ENCODE measurements at regions not wholly inside any gene's neighbourhood (a gene's known extent, or its start where the extent isn't known, plus 50 kb on each side); places are given as distances from the start of the nearest gene placed in this dataset.

DNA sequence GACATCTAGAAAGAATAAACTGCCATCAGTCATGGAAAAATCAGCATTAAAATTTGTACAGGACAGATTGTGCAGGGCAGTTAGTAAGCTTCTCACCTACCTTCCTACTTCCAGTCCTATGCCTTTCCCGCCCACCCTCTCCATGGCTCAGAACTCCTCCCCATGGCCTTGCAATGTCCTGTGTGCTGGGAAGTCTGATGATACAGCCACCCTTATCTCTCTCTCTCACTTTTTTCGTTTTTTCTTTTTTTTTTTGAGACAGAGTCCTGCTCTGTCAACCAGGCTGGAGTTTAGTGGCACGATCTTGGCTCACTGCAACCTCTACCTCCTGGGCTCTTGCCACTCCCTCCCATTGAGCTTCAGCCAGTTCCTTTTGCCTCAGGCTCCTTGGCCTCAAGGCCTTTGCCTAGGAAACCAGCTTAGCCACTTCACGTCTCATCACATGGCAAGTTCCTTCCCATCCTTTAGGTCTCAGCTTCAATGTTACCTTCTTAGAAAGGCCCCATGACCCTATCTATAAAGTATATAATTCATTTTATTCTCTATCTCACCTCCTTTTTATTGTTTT is 259.7 kb downstream of the NKX6-1 start:
- no peak overlapping the region for H3K4me3 ChIP-seq (ENCODE audit: low read length)
- H3K27ac ChIP-seq (ENCODE audit: low read depth, low read length): no peak overlapping the region
- 77% methylated on average over 4 of the region's 4 CpGs for WGBS

DNA sequence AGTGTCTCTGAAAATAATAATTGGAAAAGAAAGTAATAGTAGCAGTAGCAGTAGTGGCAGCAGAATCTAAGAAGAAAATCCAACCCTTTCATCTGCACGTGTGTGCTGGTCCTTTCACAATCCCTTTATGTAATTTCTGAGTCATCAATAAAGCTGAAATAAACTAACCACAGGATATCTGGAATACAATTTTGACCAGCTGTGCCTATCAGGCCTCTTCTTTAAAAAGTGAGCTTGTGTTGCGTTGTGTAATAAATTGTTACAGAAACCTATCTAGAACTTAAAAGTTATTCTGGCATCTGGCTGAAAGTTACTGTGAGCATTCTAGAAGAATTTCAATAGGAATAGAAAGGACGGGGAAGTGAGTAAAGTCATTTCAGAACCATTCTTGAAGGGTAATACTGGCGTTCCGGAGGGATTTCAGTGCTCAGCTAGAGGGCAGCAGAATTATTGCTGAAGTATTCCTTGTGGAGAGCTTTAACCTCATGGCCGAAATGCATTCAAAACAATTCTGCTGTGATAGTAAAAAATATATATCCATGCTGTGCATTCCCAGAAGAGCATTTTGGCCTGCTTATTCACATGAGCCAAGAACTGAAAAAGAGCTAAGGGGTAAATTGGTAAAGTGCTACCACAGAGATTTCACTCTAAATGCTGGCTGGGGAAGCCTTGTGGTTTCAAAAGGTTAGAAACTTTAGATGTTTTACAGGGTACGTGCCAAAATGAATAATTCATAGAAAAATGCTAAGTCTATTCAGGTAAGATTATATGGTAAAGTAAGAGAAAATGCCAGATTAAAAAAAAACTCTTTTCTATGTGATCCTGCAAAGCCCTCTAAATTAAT is 260.6 kb downstream of the NKX6-1 start:
- 77% methylated on average over 6 of the region's 7 CpGs for WGBS
- Histone ChIP-seq H3K4me3 (ENCODE audit: low read length) (no peak overlapping the region), H3K4me1 (ENCODE audit: insufficient read depth, low read length) (no peaks in the 10 kb centered on the region), H3K9ac (ENCODE audit: low read depth, low read length) (no peak overlapping the region), H3K27me3 (ENCODE audit: insufficient read depth, low read length) (no peaks in the 10 kb centered on the region), H3K36me3 (ENCODE audit: insufficient read depth, low read length) (no peaks in the 10 kb centered on the region), H3K9me3 (ENCODE audit: insufficient read depth, low read depth, low read length) (no peaks in the 10 kb centered on the region), H3K27ac (ENCODE audit: low read depth, low read length) (no peak overlapping the region)

More for the DNA sequence above, 259.7 kb downstream of the NKX6-1 start:
- Histone ChIP-seq H3K27me3 (ENCODE audit: insufficient read depth, low read length) (no peaks in the 10 kb centered on the region), H3K4me1 (ENCODE audit: insufficient read depth, low read length) (no peaks in the 10 kb centered on the region), H3K9me3 (ENCODE audit: insufficient read depth, low read depth, low read length) (no peaks in the 10 kb centered on the region), H3K9ac (ENCODE audit: low read depth, low read length) (no peak overlapping the region), H3K36me3 (ENCODE audit: insufficient read depth, low read length) (no peaks in the 10 kb centered on the region)

DNA sequence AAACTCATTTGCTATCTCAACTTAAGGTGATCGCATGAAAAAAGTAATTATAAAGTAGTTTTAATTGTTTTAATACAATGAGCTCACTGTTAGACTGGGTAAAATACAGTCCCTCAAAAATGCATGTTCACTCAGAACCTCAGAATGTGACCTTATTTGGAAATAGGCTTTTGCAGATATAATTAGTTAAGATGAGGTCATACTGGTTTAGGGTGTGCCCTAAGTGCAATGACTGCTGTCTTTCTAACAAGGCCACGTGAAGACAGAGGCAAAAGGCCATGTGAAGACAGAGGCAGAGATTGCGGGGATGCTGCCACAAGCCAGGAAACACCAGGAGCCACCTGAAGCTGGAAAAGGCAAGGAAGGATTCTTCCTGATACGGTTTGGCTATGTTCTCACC is 262.1 kb downstream of the NKX6-1 start:
- no peak overlapping the region for H3K27ac ChIP-seq (ENCODE audit: low read depth, low read length)
- WGBS: 90% methylated on average over 3 of the region's 4 CpGs
- no peak overlapping the region for H3K4me3 ChIP-seq (ENCODE audit: low read length)
- H3K9ac ChIP-seq (ENCODE audit: low read depth, low read length): no peak overlapping the region
- no peaks in the 10 kb centered on the region for H3K36me3 ChIP-seq (ENCODE audit: insufficient read depth, low read length)
- H3K27me3 ChIP-seq (ENCODE audit: insufficient read depth, low read length): no peaks in the 10 kb centered on the region
- H3K9me3 ChIP-seq (ENCODE audit: insufficient read depth, low read depth, low read length): no peaks in the 10 kb centered on the region
- H3K4me1 ChIP-seq (ENCODE audit: insufficient read depth, low read length): no peaks in the 10 kb centered on the region

DNA sequence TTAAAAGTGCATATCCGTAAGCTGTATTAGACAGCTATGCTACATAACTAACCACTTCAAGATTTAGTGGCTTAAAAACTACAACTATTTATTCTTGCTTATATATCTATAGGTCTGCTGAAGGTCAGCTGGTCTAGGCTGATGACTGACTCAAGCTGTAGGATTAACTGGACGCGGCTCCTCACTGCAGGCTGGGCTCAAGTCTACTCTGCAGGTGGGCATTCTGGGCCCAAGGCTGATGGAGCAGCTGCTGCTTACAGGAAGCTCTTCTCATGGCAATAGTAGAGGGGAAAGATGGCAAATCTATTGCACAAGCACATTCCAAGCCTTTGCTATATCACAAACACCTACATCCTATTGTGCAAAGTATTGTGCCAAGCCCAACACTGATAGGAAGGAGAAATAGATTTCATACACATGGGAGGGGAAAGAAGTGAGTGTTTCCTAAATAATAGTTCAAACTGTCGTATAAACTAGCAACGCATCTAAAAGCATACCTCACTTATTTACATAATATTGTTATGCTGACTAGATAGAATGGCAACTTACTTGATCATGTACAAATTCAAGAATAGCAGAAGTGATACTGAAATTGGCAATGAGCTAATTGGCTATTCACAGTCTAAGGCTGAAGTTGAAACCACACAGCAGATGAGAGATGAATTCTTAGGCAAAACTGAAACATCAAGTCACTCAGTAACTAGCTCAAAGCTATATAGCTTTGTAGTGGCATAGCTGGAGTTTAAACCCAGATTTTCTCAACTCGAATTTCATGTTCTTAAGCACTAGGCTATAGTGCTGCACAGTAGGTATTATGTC is 263.8 kb downstream of the NKX6-1 start:
- no peaks in the 10 kb centered on the region for H3K27me3 ChIP-seq (ENCODE audit: insufficient read depth, low read length)
- no peak overlapping the region for H3K27ac ChIP-seq (ENCODE audit: low read depth, low read length)
- 85% methylated on average over 3 of the region's 6 CpGs for WGBS
- H3K4me1 ChIP-seq (ENCODE audit: insufficient read depth, low read length): no peaks in the 10 kb centered on the region
- H3K9me3 ChIP-seq (ENCODE audit: insufficient read depth, low read depth, low read length): no peaks in the 10 kb centered on the region
- H3K4me3 ChIP-seq (ENCODE audit: low read length): no peak overlapping the region
- no peaks in the 10 kb centered on the region for H3K36me3 ChIP-seq (ENCODE audit: insufficient read depth, low read length)
- no peak overlapping the region for H3K9ac ChIP-seq (ENCODE audit: low read depth, low read length)

DNA sequence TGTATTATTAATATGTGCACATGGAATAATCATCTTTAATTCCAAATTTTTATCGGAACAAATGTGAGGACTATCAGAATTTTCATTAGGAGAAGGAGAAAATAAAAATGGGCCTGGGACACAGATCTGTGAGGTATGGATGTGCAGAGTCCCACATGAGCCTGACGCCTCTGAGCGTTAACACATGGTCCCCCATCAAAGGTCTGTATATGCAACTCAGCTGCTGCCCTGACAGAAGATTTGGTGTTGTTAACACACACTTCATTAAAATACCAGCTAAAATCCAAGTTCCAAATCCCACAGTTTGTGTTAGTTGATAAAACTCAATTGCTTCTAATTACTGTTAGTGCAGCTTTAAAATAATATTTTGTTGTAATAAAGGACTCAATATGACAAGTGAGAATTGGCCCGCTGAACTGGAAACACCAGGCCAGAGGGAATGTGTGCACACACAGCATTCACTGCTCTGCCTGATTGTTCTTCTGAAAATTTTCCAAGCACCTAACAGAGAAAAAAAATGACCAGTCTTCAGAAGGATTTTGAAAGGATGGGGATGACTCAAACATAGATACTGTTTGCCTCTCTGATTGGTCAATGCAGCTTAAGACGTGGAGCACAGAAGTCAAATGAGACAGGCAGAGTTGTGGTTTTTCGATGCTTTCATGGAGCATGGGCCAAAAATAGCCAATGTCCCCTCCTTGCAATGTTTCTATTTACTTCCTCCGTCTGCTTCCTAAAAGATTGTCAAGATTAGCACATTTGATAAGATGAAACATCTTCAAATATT is 266.6 kb downstream of the NKX6-1 start:
- no peaks in the 10 kb centered on the region for H3K27me3 ChIP-seq (ENCODE audit: insufficient read depth, low read length)
- H3K4me1 ChIP-seq (ENCODE audit: insufficient read depth, low read length): no peaks in the 10 kb centered on the region
- 94% methylated on average over 7 of the region's 7 CpGs for WGBS
- H3K36me3 ChIP-seq (ENCODE audit: insufficient read depth, low read length): no peaks in the 10 kb centered on the region
- no peak overlapping the region for H3K4me3 ChIP-seq (ENCODE audit: low read length)
- H3K27ac ChIP-seq (ENCODE audit: low read depth, low read length): no peak overlapping the region
- H3K9ac ChIP-seq (ENCODE audit: low read depth, low read length): no peak overlapping the region
- no peaks in the 10 kb centered on the region for H3K9me3 ChIP-seq (ENCODE audit: insufficient read depth, low read depth, low read length)

DNA sequence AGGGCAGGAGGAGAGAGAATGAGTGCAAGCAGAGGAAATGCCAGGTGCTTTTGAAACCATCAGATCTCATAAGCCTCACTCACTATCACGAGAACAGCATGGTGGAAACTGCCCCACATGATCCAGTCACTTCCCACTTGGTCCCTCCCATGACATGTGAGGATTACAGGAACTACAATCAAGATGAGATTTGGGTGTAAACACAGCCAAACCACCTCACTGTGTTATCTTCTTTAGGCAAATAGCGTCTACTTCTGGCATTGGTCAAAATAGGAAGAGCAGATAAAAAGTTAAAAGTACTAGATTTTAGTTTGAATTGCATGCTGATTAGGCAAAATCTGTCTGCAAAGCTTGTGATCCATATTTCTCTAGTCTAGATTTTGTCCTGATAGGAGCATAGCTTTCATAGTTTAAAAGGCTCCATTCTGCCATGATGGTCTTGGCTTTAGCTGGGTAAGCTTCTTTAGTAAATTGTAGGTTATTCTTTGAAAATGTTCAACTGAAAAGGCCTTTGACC is 267.5 kb downstream of the NKX6-1 start:
- Histone ChIP-seq H3K9ac (ENCODE audit: low read depth, low read length) (no peak overlapping the region), H3K27me3 (ENCODE audit: insufficient read depth, low read length) (no peaks in the 10 kb centered on the region), H3K4me1 (ENCODE audit: insufficient read depth, low read length) (no peaks in the 10 kb centered on the region), H3K4me3 (ENCODE audit: low read length) (no peak overlapping the region), H3K27ac (ENCODE audit: low read depth, low read length) (no peak overlapping the region), H3K9me3 (ENCODE audit: insufficient read depth, low read depth, low read length) (no peaks in the 10 kb centered on the region), H3K36me3 (ENCODE audit: insufficient read depth, low read length) (no peaks in the 10 kb centered on the region)
- WGBS: 98% methylated on average over 2 of the region's 2 CpGs

DNA sequence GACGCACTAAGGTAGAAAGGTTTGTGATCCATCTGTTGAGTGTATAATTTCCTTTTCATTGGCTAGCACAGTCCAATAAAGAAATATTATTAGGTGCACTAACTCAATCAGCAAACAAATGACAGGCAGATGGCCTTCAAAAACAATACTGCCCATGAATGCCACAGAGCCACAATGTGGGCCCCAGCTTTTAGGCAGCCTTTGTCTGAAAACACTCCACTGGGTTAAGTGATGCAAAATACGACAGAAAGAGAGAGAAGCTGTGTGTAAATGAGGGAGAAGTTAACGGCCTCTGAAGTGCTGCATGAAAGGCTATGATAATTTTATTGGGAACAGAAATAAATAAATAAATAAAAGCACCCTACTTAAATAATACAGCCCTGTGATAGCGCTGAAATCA is 274.6 kb downstream of the NKX6-1 start:
- H3K9me3 ChIP-seq (ENCODE audit: insufficient read depth, low read depth, low read length): no peaks in the 10 kb centered on the region
- H3K27ac ChIP-seq (ENCODE audit: low read depth, low read length): peak overlapping the region; percentile 63; the same call in 1 of the 2 replicates
- peaks cover 43% of the 10 kb centered on the region for H3K4me1 ChIP-seq (ENCODE audit: insufficient read depth, low read length)
- no peak overlapping the region for H3K9ac ChIP-seq (ENCODE audit: low read depth, low read length)
- no peak overlapping the region for H3K4me3 ChIP-seq (ENCODE audit: low read length)
- H3K36me3 ChIP-seq (ENCODE audit: insufficient read depth, low read length): no peaks in the 10 kb centered on the region
- WGBS: 52% methylated on average over 4 of the region's 4 CpGs
- peaks cover 3% of the 10 kb centered on the region; the same call in 1 of the 2 replicates for H3K27me3 ChIP-seq (ENCODE audit: insufficient read depth, low read length)

DNA sequence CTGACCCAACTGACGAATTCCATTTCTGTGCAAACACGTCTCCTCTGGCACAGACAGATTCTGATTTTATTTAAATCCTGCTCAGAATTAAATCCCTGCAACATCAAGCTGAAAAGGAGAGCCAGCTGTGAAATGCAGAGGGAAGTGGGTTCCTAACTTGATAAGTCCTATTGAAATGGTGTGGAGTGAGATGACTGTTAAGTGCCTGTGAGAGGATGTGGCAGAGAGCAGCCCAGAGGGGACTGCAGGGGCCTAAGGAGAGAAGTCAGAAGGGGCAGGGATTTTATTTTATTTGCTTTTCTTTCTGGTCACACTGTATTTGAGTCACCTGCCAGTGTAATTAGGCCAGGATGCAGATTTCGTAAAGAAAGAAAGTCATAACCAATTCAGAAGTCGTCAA is 277.4 kb downstream of the NKX6-1 start:
- Histone ChIP-seq H3K36me3 (ENCODE audit: insufficient read depth, low read length) (no peaks in the 10 kb centered on the region), H3K27me3 (ENCODE audit: insufficient read depth, low read length) (peaks cover 3% of the 10 kb centered on the region; the same call in 1 of the 2 replicates), H3K9me3 (ENCODE audit: insufficient read depth, low read depth, low read length) (no peaks in the 10 kb centered on the region), H3K4me1 (ENCODE audit: insufficient read depth, low read length) (peaks cover 52% of the 10 kb centered on the region), H3K4me3 (ENCODE audit: low read length) (no peak overlapping the region), H3K9ac (ENCODE audit: low read depth, low read length) (no peak overlapping the region), H3K27ac (ENCODE audit: low read depth, low read length) (no peak overlapping the region)
- WGBS: 67% methylated on average over 4 of the region's 4 CpGs

DNA sequence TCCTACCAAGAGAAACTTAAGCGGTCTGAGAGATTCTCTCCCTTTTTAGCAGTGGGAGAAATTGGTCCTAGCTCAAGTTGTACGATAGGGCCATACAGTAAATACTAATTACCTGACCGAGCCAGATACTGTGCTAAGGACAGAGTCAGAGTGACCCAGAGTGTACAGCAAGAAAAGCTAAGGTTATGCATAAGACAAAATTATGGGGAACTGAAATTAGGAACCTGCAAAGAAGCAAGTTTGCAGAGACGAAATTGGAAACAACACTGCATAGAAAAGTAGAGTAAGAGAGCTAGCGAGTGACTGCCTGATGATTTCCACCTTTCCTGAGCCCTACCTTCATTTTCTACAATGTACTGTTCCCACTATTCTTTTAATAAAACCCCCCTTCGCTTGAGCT is 278.1 kb downstream of the NKX6-1 start:
- Histone ChIP-seq H3K4me3 (ENCODE audit: low read length) (no peak overlapping the region), H3K36me3 (ENCODE audit: insufficient read depth, low read length) (no peaks in the 10 kb centered on the region), H3K9ac (ENCODE audit: low read depth, low read length) (no peak overlapping the region), H3K4me1 (ENCODE audit: insufficient read depth, low read length) (peaks cover 52% of the 10 kb centered on the region), H3K27ac (ENCODE audit: low read depth, low read length) (no peak overlapping the region), H3K9me3 (ENCODE audit: insufficient read depth, low read depth, low read length) (no peaks in the 10 kb centered on the region), H3K27me3 (ENCODE audit: insufficient read depth, low read length) (peaks cover 3% of the 10 kb centered on the region; the same call in 1 of the 2 replicates)
- WGBS: 88% methylated on average over 6 of the region's 6 CpGs

DNA sequence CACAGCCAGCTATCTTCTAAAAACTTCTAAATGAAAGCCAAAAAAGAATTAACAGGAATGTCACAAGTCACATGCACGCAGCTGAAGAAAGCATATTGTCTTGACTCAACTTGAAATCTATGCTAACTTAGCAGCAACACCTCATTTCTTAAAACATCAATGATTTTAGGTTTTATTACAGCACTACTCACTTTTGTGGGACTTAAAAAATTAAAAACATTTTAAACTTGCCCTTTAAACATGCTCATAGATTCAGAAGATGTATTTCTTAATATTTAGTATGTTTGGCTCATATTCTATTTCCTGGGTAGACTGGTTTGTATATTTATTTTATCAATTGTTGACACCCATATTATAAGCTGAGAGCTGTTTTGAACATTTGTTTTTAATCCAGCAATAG is 279.4 kb downstream of the NKX6-1 start:
- WGBS: 90% methylated on average over 1 of the region's 1 CpG
- Histone ChIP-seq H3K4me3 (ENCODE audit: low read length) (no peak overlapping the region), H3K27ac (ENCODE audit: low read depth, low read length) (no peak overlapping the region), H3K4me1 (ENCODE audit: insufficient read depth, low read length) (peaks cover 42% of the 10 kb centered on the region), H3K9me3 (ENCODE audit: insufficient read depth, low read depth, low read length) (no peaks in the 10 kb centered on the region), H3K36me3 (ENCODE audit: insufficient read depth, low read length) (no peaks in the 10 kb centered on the region), H3K27me3 (ENCODE audit: insufficient read depth, low read length) (peaks cover 3% of the 10 kb centered on the region; the same call in 1 of the 2 replicates), H3K9ac (ENCODE audit: low read depth, low read length) (no peak overlapping the region)
